ENCODE measurements at regions not wholly inside any gene's neighbourhood (a gene's known extent, or its start where the extent isn't known, plus 50 kb on each side); places are given as distances from the start of the nearest gene placed in this dataset.

GRCh38 chr18:59085797-59086196 lies 53.9 kb upstream of the SEC11C start:
- H3K36me3 ChIP-seq (ENCODE audit: control insufficient read depth in 1 of 2, insufficient read depth in 2 of 2, low read depth in 1 of 2, low read length in 2 of 2), result no peaks in the 10 kb centered on the region
- no peak overlapping the region for H2BK15ac ChIP-seq (ENCODE audit: low read depth, poor library complexity, severe bottlenecking)
- H4K91ac ChIP-seq (ENCODE audit: low read length), result no peak overlapping the region
- H3K4me3 ChIP-seq (ENCODE audit: insufficient read depth in 1 of 2, low read depth in 1 of 2, low read length in 2 of 2), result no peak overlapping the region
- H2AFZ ChIP-seq (ENCODE audit: low read depth, low read length), result no peak overlapping the region
- 38% methylated on average over 1 of the region's 1 CpG for WGBS
- no peak overlapping the region for H3K18ac ChIP-seq (ENCODE audit: low read depth in 1 of 2, low read length in 2 of 2)
- no peak overlapping the region for H3K27ac ChIP-seq (ENCODE audit: low read length, poor library complexity, severe bottlenecking)
- no peak overlapping the region for H2BK5ac ChIP-seq (ENCODE audit: low read depth, low read length, poor library complexity, severe bottlenecking)
- no peaks in the 10 kb centered on the region for H3K9me3 ChIP-seq (ENCODE audit: control insufficient read depth, low read length)
- peak; percentile 6 for DNase-seq
- no peaks in the 10 kb centered on the region for H3K79me1 ChIP-seq (replicated peaks; ENCODE audit: low read length, poor library complexity, severe bottlenecking)
- H4K8ac ChIP-seq (ENCODE audit: low read length), result no peak overlapping the region
- H2BK12ac ChIP-seq (ENCODE audit: low read length in 2 of 2), result no peak overlapping the region
- no peaks in the 10 kb centered on the region for H3K4me1 ChIP-seq (ENCODE audit: control insufficient read depth, insufficient read depth, low read depth, low read length)
- no peak overlapping the region for H2AK5ac ChIP-seq (ENCODE audit: low read length, severe bottlenecking)
- H3K23ac ChIP-seq (ENCODE audit: low read length in 2 of 2), result no peak overlapping the region
- H2BK120ac ChIP-seq (ENCODE audit: low read depth, low read length), result no peak overlapping the region
- no peak overlapping the region for H3K9ac ChIP-seq (ENCODE audit: low read length)
- H3K14ac ChIP-seq (ENCODE audit: low read length in 2 of 2), result no peak overlapping the region
- no peak overlapping the region for H3K4me2 ChIP-seq (ENCODE audit: low read length, poor library complexity, severe bottlenecking)
- peaks cover 31 to 34% of the 10 kb centered on the region in 2 experiments for H3K27me3 ChIP-seq (ENCODE audit: control insufficient read depth in 1 of 2, insufficient read depth in 1 of 2, low read length in 2 of 2)
- H3K4ac ChIP-seq (ENCODE audit: low read depth in 1 of 2, low read length in 2 of 2), result no peak overlapping the region

- Histone ChIP-seq H2AFZ (ENCODE audit: low read depth, low read length) (no peak overlapping the region), H3K27ac (ENCODE audit: low read length, poor library complexity, severe bottlenecking) (no peak overlapping the region), H3K18ac (ENCODE audit: low read depth in 1 of 2, low read length in 2 of 2) (no peak overlapping the region), H2AK5ac (ENCODE audit: low read length, severe bottlenecking) (no peak overlapping the region), H3K4me1 (ENCODE audit: control insufficient read depth, insufficient read depth, low read depth, low read length) (no peaks in the 10 kb centered on the region), H3K4me2 (ENCODE audit: low read length, poor library complexity, severe bottlenecking) (no peak overlapping the region), H2BK120ac (ENCODE audit: low read depth, low read length) (no peak overlapping the region), H3K79me1 (replicated peaks; ENCODE audit: low read length, poor library complexity, severe bottlenecking) (no peaks in the 10 kb centered on the region), H4K91ac (ENCODE audit: low read length) (no peak overlapping the region), H3K4ac (ENCODE audit: low read depth in 1 of 2, low read length in 2 of 2) (no peak overlapping the region), H3K9me3 (ENCODE audit: control insufficient read depth, low read length) (no peaks in the 10 kb centered on the region), H2BK12ac (ENCODE audit: low read length in 2 of 2) (no peak overlapping the region), H3K36me3 (ENCODE audit: control insufficient read depth in 1 of 2, insufficient read depth in 2 of 2, low read depth in 1 of 2, low read length in 2 of 2) (no peaks in the 10 kb centered on the region), H3K27me3 (ENCODE audit: control insufficient read depth in 1 of 2, insufficient read depth in 1 of 2, low read length in 2 of 2) (peaks cover 33 to 40% of the 10 kb centered on the region in 2 experiments), H4K8ac (ENCODE audit: low read length) (no peak overlapping the region), H2BK15ac (ENCODE audit: low read depth, poor library complexity, severe bottlenecking) (no peak overlapping the region), H2BK5ac (ENCODE audit: low read depth, low read length, poor library complexity, severe bottlenecking) (no peak overlapping the region), H3K4me3 (ENCODE audit: insufficient read depth in 1 of 2, low read depth in 1 of 2, low read length in 2 of 2) (no peak overlapping the region), H3K9ac (ENCODE audit: low read length) (no peak overlapping the region), H3K14ac (ENCODE audit: low read length in 2 of 2) (no peak overlapping the region), H3K23ac (ENCODE audit: low read length in 2 of 2) (no peak overlapping the region)
- WGBS, result 61% methylated on average over 4 of the region's 4 CpGs
- DNase-seq, result no peak
Measured at GRCh38 chr18:59086522-59086921, 53.2 kb upstream of the SEC11C start.

DNA sequence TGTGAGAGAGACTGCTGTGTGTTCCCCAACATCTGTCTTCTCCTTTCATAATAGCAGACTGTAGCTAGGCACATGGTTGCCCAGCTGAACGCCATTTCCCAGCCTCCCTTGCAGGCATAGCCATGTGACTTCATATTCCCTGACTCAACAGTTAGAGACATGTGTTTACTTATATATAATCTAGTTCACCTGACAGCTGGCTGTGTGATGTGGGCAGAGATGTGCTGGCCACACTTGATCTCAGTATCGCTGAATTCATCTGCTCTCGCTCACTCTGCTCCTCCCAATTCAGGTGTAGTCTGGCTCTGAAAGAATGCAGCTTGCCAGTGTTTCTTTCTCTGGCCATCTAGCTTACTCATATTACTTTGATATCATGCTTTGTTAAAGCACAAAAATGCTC lies 52.3 kb upstream of the SEC11C start:
- WGBS, result 95% methylated on average over 3 of the region's 3 CpGs
- no peak overlapping the region for H2AFZ ChIP-seq (ENCODE audit: low read depth, low read length)

More for the DNA sequence above, 52.3 kb upstream of the SEC11C start:
- Histone ChIP-seq H3K23ac (ENCODE audit: low read length in 2 of 2) (no peak overlapping the region), H3K27me3 (ENCODE audit: control insufficient read depth in 1 of 2, insufficient read depth in 1 of 2, low read length in 2 of 2) (peaks cover 41 to 43% of the 10 kb centered on the region in 2 experiments), H4K8ac (ENCODE audit: low read length) (no peak overlapping the region), H3K4me1 (ENCODE audit: control insufficient read depth, insufficient read depth, low read depth, low read length) (no peaks in the 10 kb centered on the region), H3K79me1 (replicated peaks; ENCODE audit: low read length, poor library complexity, severe bottlenecking) (no peaks in the 10 kb centered on the region), H4K91ac (ENCODE audit: low read length) (no peak overlapping the region), H3K14ac (ENCODE audit: low read length in 2 of 2) (no peak overlapping the region), H3K4me2 (ENCODE audit: low read length, poor library complexity, severe bottlenecking) (no peak overlapping the region), H2BK5ac (ENCODE audit: low read depth, low read length, poor library complexity, severe bottlenecking) (no peak overlapping the region), H2BK15ac (ENCODE audit: low read depth, poor library complexity, severe bottlenecking) (no peak overlapping the region), H3K9me3 (ENCODE audit: control insufficient read depth, low read length) (peaks cover 3% of the 10 kb centered on the region), H2BK12ac (ENCODE audit: low read length in 2 of 2) (no peak overlapping the region), H2AK5ac (ENCODE audit: low read length, severe bottlenecking) (no peak overlapping the region), H3K27ac (ENCODE audit: low read length, poor library complexity, severe bottlenecking) (no peak overlapping the region), H3K9ac (ENCODE audit: low read length) (no peak overlapping the region), H3K36me3 (ENCODE audit: control insufficient read depth in 1 of 2, insufficient read depth in 2 of 2, low read depth in 1 of 2, low read length in 2 of 2) (no peaks in the 10 kb centered on the region), H3K4me3 (ENCODE audit: insufficient read depth in 1 of 2, low read depth in 1 of 2, low read length in 2 of 2) (no peak overlapping the region), H3K18ac (ENCODE audit: low read depth in 1 of 2, low read length in 2 of 2) (no peak overlapping the region), H3K4ac (ENCODE audit: low read depth in 1 of 2, low read length in 2 of 2) (no peak overlapping the region), H2BK120ac (ENCODE audit: low read depth, low read length) (no peak overlapping the region)
- DNase-seq, result no peak

Measured in mesenchymal stem cell (in vitro differentiated cells and primary cell).